A673 (cell line): ENCODE measurements at regions not wholly inside any gene's neighbourhood (a gene's known extent, or its start where the extent isn't known, plus 50 kb on each side); places are given as distances from the start of the nearest gene placed in this dataset.

Source experiments
- CTCF ChIP-seq: fragments of 300-800, 200-600 bp; sonication (generic); conservative IDR thresholded peaks from 2 replicates; pipeline ENCODE4 v1.5.1; 2017; ENCODE audit warnings: low read depth, mild to moderate bottlenecking, antibody characterized with exemption, low read length, moderate library complexity, mixed read lengths
- EZH2 ChIP-seq: fragments of 200-600 bp; sonication (generic); IDR thresholded peaks from 2 replicates; pipeline ENCODE4 v1.6.1; 2017; ENCODE audit warnings: borderline replicate concordance, low read depth, mild to moderate bottlenecking, mixed read lengths, antibody characterized with exemption, low read length; ENCODE audit not compliant: poor library complexity, severe bottlenecking

- no peak for TF ChIP-seq CTCF
- no peak for TF ChIP-seq EZH2
These were observed 232.1 kb downstream of the FBXO4 start for GRCh38 chr5:42157215-42157614.
